IPS DF 19.7 (cell line): ENCODE measurements at regions not wholly inside any gene's neighbourhood (a gene's known extent, or its start where the extent isn't known, plus 50 kb on each side); places are given as distances from the start of the nearest gene placed in this dataset.
"Not testable (repeated sequence)": the region's sequence is repeated elsewhere in the genome, so short reads cannot be mapped to it uniquely, and the experiment has no call there.

Source experiments
- DNase-seq: peaks from one replicate; pipeline ENCODE4 v3.0.0-alpha.2; 2013; ENCODE audit warnings: low read depth, low spot score

DNA sequence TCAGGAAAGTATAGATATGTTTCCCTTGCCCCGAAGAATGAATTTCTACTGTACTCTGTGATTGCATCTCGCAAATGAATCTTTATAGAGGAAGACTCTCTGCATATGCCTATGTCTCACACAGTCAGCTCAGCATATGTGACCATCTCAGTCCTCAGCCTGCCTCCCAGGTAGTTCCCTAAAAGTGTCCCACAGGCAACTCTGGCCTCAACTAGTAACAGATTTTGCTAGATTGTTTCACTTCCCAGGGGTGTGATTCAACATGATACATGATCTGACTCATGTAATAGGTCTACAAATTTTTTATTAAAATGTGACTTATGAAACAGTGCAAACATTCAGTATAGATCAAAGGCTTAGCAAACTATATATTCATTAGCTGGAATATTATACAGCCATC, 296.6 kb upstream of the CRIM1 start:
- DNase-seq: no peak

DNA sequence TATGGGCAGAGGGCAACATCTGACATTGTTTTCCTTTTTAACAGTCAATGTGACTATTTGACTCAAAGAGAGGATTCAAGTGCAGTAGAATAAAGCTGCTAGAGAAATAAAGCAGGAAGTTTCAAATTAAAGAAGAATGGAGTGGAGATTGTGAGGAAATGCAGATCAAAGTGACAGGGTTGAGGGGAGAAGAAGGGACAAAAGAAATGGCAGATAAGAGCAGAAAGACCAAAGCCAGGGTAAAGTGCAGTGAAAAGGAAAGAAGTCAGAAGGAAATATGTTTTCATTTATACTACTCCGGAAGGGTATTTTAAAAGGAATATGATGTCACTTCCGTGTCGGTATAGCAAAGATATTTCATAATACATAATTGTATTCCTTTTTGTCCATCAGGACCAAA, 297.5 kb upstream of the CRIM1 start:
- DNase-seq: no peak

DNA sequence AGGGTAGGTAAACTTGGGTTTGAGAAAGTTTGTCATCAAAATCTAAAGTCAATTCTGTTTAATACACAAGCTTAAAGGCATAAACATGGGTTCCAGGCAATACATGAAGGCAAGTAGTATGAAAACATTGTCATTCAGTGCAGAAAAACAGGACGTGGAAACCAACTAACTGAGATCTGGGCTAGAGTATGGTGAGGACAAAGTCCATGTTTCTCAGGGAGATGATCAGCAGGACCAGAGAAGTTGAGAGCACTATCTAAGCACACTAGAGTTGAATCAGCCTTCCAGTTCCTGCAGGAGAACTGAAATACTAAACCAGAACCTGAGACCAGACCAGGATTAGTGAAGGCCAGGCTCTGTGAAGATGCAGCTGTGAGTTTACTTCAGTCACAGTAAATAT, 302.8 kb upstream of the CRIM1 start:
- DNase-seq: no peak

DNA sequence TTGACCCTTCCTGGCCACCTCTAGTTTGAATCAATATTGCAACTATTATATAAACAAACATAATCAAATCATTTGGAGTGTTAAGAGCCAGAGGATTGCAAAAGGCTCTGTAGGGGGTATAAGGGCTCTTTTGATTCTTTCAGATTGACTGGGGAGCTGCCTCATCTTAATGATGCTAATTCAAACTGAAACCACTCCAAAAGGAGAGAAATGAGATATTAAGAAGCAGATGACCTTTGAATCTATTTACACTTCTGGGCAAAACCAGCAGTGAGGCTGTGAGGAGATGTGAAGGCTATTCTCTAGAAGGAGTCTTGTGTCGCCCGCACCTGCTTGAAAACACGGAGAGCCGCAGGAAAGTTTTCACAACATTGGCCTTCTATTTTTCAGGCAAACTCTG, 311.2 kb upstream of the CRIM1 start:
- DNase-seq: no peak

DNA sequence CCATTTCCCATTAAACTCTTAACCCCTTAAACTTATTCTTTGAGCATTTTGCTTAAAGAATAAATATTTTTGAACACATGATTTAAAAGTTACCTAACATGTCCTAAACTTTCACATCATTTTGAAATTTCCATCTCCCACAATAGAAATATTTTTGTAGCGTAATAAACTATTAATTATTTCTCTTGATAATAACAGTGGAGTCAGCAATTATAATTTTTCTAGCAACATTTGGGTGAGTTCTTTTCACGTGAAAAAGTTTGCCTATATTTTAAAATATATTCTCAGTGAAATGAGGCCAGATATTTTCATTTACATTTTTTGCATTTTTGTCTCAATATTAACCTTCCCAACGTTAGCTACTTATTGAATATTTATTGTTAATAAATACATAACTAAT, 320.4 kb upstream of the CRIM1 start:
- no peak for DNase-seq

DNA sequence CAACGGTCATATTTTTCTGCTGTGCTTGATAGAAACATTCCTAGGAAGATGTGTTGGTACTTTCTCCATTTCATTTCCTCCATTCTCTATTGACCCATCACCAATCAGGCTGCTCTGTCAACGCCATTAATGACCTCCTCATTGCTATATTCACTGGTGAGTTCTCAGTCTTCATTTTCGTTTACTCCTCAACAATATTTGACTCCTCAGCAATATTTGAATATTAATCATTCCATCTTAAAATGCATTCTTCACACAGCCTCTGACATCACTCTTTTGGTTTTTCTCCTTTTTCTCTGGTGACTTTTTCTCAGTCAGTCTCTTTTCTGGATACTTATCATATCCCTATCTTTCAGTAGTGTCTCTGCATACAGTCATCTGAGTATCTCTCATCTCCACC, 323.5 kb upstream of the CRIM1 start:
- no peak for DNase-seq

DNA sequence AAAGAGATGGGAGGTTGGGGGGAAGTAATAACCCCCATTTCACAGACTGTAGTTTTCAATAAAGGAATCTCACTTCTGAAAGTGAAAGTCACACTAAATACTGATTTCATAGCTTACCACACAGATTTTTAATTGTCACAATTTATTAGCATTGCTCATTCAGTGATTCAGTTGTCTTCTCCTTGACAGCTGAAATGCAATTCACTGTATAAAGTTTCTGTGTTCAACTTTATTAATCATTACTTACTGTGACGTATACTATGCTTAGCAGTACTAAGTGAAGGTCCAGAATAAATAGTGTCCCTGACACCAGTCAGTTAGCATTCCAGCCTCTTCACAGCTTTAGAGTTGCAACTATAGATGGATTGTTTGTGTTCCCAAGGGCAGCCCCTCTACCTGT, 324.1 kb upstream of the CRIM1 start:
- DNase-seq: no peak

DNA sequence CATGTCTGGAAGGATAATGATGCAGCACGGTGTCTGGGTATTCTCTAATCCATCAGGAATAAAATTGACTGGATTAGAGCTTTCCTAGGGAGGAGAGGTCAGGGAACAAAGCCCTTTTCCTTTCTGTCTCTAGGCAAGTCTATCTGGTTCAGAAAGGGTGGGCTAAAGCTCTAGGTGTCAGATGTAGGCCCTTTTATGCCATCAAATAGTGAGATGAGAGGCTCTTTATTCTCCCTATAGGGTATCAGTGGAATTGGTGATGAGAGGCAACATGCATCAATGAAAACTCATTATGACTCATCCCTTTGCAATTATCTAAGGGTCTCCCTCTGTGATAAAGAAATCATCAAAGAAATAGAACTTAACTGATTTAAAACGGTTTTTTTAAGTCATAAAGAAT, 328.0 kb upstream of the CRIM1 start:
- no peak for DNase-seq

DNA sequence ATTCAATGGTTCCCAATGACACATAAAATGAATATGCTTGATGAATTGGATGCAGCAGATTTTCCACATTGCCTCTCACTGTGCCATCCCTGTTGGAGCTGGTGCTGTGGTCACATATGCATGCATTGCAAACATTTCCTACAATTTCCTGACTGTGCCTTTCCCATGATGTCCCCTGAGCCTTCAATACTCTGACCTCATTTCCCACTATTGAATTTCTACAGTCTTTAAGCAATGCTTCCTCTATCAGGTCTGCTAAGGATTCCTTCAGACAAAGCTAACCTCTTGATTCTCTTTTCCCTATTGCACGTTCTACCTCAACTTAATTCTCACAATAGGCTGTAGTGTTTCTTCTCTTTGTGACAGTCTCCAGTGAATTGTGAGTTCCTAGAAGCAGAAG, 342.5 kb upstream of the CRIM1 start:
- no peak for DNase-seq

DNA sequence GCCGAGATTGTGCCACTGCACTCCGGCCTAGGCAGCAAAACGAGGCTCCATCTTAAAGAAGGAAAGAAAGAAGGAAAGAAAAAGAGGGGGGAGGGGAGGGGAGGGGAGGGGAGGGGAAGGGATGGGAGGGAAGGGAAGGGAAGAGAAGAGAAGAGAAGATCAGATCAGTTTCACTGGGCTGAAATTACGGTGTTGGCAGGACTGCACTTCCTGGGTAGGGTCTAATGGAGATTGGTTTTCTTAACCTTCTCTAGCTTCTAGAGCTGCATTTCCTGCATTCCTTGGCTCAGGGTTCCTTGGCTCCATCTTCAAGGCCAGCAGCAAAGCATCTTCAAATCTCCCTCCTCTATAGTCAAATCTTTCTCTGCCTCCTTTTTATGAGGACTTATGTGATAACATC, 349.1 kb upstream of the CRIM1 start:
- no peak for DNase-seq

DNA sequence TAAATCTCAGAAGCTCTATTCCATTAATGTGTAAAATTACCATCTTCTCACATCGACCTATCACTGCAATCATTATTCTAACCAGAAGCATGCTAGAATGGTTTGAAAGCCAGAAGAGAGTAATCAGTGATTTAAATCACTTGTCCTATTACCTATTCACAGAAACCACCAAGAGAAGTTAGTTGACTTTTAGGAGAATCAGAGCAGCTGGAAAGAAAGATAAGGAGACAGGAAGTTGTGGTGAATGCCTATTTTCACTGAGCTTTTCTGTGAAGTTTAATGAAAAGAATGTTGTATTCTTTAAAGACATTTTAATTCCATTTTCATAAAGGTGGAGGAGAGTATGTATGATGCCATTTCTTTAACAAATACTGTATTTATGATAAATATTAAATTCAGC, 352.6 kb upstream of the CRIM1 start:
- DNase-seq: no peak

DNA sequence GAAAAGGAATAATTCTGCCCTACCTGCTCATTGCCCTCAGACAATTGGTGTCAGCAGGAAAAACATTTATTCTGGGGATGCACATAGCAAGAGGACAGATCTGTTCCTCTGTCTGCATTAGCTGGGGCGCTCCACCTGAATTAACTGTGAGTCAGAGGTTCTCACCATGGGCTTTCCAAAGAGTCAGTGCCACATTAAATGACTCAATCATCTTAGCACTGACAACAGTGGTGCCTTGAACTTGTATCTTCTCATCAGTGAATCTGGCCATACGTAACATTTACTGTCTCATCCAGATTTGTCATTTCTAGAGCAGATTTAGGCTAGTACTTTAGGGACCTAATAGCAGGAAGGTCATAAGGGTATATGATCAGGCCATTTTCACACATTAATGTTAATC, 358.1 kb upstream of the CRIM1 start:
- no peak for DNase-seq

DNA sequence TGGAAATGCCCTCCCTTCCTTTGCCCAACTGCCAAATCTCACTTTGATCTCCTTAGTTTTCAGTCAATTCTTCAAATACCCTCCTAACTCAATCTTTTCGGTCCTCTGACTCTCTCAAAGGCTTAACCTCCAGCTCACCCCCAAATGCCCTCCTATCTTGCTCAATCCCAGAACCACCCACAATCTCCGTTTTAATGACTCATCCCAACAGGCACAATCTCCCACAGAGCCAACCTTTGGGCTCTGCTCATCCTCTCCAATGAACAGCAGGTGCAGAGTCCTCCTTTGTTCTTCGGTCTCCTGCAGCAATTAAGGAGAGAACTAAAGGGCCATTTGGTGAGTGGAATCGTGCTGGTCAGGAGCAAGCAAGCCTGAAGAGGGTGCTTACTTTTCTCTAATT, 366.1 kb upstream of the CRIM1 start:
- peak; percentile 30 for DNase-seq

DNA sequence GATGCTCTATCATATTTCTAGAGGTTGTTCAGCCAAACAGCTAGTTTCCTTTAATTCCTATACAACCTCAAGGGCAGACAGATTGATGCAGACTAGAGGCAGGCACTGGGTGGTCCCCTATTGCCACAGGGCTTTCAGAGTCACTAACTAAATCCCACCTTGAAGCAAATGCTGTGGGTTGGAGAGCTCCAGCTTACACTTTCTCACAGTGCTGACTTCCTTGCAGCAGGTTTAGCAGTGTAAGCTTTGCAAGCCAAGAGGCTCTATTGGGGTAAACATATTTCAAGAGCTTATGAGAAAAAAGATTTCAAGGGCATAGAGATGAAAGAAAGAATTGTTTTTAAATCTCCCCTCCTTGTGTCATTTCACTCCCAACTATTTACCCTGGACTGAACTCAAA, 366.5 kb upstream of the CRIM1 start:
- DNase-seq: no peak

DNA sequence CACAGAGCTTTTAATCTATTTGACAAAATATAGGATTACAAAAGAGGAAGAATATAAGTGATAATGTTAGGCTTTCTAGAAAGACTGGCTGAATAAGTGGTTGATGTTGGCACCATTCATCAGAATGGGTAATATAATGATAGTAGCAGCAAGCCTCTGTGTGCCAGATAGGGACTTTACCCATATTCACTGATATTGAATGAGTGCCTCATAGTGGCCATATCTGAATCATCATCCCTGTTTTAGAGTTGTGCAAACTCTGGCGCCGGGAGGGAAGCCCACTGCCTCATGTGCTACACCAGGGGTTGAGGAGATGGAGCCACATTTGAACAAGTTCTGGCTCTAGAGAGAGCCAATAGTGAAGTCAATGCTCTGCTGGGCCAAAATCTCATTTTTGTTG, 368.7 kb upstream of the CRIM1 start:
- no peak for DNase-seq

DNA sequence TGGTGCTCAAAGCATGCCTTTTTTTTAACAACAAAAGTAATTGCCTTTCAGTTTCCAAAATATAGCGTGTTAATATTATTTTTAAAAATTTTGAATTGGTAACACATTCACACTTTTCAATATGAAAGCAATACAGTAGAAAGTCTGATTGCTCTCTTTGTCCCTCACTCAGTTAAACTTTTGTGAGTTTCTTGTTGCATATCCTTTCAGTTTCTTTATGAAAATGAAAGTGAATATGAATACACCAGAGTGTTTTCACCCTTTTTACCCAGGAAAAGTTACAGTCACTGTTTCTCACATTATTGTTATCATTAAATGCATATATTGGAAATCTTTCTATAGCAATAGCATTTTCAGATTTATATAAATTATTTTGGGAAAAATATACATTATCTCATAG, 377.4 kb upstream of the CRIM1 start:
- DNase-seq: no peak

DNA sequence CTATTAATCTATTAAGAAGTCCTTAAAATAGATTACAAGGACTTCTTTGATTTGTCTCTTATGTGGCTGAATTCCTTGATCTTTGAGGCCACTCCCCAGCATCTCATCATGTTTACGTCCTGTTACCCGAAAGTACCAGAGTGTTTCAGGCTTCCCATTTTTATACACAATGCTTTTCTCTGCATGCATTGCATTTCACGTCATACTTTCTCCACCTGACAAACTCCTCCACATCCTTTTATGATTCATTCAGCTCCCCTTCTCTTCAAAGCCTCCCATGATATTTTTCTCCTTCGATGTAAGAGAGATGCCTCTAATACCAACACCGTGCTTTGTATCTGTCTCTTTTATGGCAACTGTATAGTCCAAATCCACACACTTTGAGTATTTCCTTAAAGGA, 379.0 kb upstream of the CRIM1 start:
- no peak for DNase-seq

DNA sequence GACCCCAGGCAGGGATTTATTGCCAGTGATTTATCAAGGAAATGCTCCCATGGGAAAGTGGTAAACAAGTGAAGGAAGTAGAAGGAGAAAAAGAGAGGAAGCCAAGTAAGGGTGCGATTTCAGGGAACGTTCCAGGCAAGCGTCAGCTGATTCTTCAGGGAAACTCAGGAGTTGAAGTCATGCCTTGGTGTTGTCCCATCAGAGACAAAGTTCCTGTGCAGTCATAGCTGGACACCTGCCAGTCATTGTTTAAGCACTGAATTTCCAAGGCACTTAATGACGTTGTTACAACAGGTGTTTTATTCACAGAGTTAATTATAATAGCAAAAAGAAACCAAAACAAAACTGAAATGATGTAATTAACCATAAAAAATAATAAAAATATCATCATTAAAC, 381.8 kb upstream of the CRIM1 start:
- DNase-seq: no peak

DNA sequence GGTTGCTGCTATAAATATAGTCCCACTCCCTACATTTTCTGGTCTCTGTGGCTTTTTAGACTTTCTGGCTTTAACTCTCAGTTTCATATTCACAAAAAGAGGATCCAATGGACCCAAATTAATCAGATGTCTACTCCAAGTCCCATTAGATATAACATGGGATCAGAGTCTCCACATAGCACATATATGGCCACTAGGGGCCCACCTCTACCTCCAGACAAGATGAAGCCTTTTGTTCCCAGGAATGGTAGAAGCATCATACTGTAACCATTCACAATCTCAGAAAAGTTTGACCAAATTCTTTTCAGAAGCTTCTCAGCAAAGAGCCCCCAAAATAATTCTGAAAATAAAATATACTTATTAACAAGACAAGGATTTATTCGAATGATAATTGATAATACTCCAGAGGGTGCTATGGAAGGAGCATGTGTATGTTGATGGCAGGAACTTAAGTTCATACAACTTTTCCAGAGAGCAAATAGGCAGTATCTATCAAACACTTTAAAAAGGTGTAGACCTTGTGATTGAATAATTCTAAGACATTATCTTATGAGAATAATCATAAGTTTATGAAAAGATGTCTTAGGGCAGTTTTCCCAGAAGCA, 382.3 kb upstream of the CRIM1 start:
- peak; percentile 25 for DNase-seq

DNA sequence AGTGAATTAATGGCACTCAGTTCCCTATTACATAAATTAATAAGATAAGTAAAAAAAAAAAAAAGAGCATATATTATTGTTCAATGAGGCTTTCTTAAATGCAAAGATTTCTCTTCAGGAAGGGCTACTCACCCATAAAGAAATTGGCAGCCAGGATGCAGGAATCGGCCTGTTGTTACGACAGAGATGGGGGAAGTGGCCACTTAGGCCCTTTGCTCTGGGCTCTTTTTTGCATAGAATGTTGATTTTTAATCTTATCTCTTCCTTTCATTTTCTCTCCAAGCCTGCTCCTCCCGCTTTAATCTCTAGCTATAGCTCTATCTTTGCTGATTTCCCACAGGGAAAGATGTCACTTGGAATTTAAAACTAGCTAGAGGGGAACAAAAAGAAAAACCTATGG, 391.8 kb upstream of the CRIM1 start:
- no peak for DNase-seq

DNA sequence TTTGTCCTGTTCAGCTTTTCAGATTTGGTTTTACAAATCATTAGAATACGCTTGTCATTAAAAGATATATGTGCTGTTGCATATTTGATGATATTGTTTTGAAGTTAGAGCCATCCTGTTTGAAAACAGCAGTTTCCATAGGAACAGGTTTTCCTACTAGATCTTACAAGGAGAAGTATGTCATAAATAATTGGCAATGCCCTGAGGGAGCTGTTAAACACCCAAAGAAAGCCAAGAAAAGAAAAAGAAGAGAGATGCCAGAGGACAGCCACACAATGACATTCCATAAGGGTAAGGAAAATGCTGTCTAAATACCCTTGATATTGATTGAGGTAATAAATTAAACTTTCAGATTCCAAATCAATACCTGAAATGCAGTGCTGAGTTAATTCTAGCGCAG, 392.2 kb upstream of the CRIM1 start:
- no peak for DNase-seq

DNA sequence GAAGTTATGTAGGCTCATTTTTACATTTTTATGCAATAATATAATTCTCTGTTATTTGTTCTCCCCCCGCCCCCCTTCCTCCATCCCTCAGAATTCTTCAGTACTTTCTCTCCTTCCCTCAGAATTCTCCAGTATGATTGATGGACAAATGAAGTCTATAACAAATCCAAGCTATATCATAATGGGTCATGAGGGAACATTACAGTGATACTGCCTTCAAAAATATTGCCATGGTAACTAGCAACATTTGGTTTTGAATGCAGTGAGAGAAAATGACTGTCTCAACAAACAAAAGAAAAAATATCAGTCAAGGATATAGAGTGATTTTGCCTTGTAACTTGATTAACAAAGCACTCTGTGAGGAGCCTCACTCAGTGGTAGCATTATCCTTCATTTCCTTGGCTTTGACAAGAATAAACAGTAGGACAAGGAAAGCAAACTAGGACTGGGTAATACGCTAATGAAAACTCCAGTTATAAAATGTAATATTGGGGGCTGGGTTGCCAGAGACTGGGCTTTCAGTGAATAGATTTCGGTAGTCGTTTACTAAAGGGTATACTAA, 392.9 kb upstream of the CRIM1 start:
- no peak for DNase-seq

DNA sequence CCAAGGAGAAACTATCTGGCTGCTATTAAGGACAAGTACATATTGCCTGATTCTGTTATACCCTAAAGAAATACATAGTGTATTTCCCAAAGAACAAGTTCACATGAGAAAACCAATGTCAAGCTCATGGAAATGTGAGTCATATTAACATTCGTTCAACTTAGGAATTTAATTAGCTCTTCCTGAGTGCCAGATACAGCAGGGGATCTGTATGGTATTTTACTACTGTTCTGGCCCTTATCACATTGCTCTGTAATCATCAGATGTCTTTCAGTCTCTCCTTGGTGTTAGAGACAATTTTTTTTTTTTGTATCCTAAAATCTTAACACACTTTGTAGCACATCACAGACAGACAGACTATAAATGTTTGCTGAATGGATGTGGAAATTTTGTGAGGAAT, 395.0 kb upstream of the CRIM1 start:
- DNase-seq: no peak

DNA sequence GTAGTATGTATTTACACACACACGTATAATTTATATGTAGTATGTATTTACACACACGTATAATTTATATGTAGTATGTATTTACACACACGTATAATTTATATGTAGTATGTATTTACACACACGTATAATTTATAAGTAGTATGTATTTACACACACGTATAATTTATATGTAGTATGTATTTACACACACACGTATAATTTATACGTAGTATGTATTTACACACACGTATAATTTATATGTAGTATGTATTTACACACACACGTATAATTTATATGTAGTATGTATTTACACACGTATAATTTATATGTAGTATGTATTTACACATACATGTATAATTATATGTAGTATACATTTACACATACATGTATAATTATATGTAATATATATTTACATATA, 398.5 kb upstream of the CRIM1 start:
- DNase-seq: not testable (repeated sequence)
